HepG2 (cell line): ENCODE measurements at regions not wholly inside any gene's neighbourhood (a gene's known extent, or its start where the extent isn't known, plus 50 kb on each side); places are given as distances from the start of the nearest gene placed in this dataset.

Experiments used
- ATAC-seq: fragments of 200-7000 bp; cut with Tn5 transposase; 3 replicates; pipeline ENCODE4 v1.9.1; 2020; ENCODE audit warnings: mild to moderate bottlenecking, moderate library complexity
- BruUV-seq: library from RNA; stranded (reverse); fragments of 400-500 nt; replicated peaks from 2 replicates; lab custom pipeline; 2021; lab: Mats Ljungman, UMichigan
- CTCF ChIA-PET: fragments of 300-600 bp; formaldehyde crosslinking; extraction: SDS; loops from one replicate; lab custom pipeline; 2021; ENCODE audit warnings: low total read pairs, inconsistent platforms, low intra/inter-chr PET ratio; lab: Yijun Ruan, JAX
- POLR2A ChIA-PET: fragments of 350-600 bp; sonication (Branson Sonifier 250); formaldehyde crosslinking; loops from one replicate; lab custom pipeline; 2020; ENCODE audit warnings: antibody characterized with exemption, inconsistent platforms; lab: Yijun Ruan, JAX
- DNase-seq: peaks from one replicate; pipeline ENCODE4 v3.0.0-alpha.2; 2015; ENCODE audit warnings: low spot score
- FAIRE-seq: peaks from 3 replicates; lab custom pipeline; 2011; peaks lifted over from hg19 to GRCh38; lab: Jason Lieb, UNC
- H2AFZ ChIP-seq: one replicate; pipeline ENCODE4 v1.6.1; 2011; ENCODE audit warnings: low read length, inconsistent platforms
- H3K27ac ChIP-seq: fragments of 300-600 bp; 3 replicates; pipeline ENCODE4 v1.8.0; 2011; ENCODE audit warnings: mixed run types, mild to moderate bottlenecking, mixed read lengths, low read length, inconsistent platforms; ENCODE audit not compliant: insufficient read depth; ENCODE audit errors: extremely low read length
- H3K27me3 ChIP-seq, 2 experiments: fragments of 200-600 bp in 1 of 2; 2 replicates in 1 of 2; 3 replicates in 1 of 2; pipeline versions ENCODE4 v1.6.0 to v1.8.0; 2011; ENCODE audit warnings: low read length in 2 of 2, mild to moderate bottlenecking in 2 of 2, moderate library complexity in 2 of 2, inconsistent platforms in 1 of 2; ENCODE audit not compliant: insufficient read depth in 2 of 2, control insufficient read depth in 1 of 2
- H3K36me3 ChIP-seq, 2 experiments: fragments of 200-600 bp in 1 of 2; replicated peaks in 1 of 2; 2 replicates in 1 of 2; 3 replicates in 1 of 2; pipeline versions ENCODE4 v1.5.1 to v1.8.0; 2011; ENCODE audit warnings: low read length in 2 of 2, inconsistent platforms in 1 of 2; ENCODE audit not compliant: insufficient read depth in 2 of 2, control insufficient read depth in 1 of 2
- H3K4me1 ChIP-seq: 2 replicates; pipeline ENCODE4 v1.5.1; 2012; ENCODE audit warnings: low read length, inconsistent platforms; ENCODE audit not compliant: insufficient read depth
- H3K4me2 ChIP-seq: 2 replicates; pipeline ENCODE4 v1.6.0; 2011; ENCODE audit warnings: low read depth, low read length, inconsistent platforms
- H3K4me3 ChIP-seq, 3 experiments: fragments of 200-600 bp in 1 of 3; sonication (generic), shearing (Covaris generic) in 1 of 3; replicated peaks in 1 of 3; 2 replicates each; pipeline ENCODE4 v1.5.1; 2011 to 2016; ENCODE audit warnings: low read length in 3 of 3, inconsistent platforms in 2 of 3, low read depth in 2 of 3, mild to moderate bottlenecking in 2 of 3, control low read depth in 1 of 3, mixed read lengths in 1 of 3; ENCODE audit not compliant: insufficient read depth in 1 of 3
- H3K79me2 ChIP-seq: one replicate; pipeline ENCODE4 v1.6.1; 2011; ENCODE audit warnings: low read length, inconsistent platforms; ENCODE audit not compliant: insufficient read depth
- H3K9ac ChIP-seq: 2 replicates; pipeline ENCODE4 v1.6.0; 2011; ENCODE audit warnings: mild to moderate bottlenecking, low read depth, low read length, inconsistent platforms; ENCODE audit not compliant: insufficient read depth
- H3K9me3 ChIP-seq: 2 replicates; pipeline ENCODE4 v1.5.1; 2012; ENCODE audit warnings: mild to moderate bottlenecking, low read length
- H4K20me1 ChIP-seq: 2 replicates; pipeline ENCODE4 v1.6.0; 2011; ENCODE audit warnings: inconsistent platforms, mild to moderate bottlenecking, low read length, moderate library complexity; ENCODE audit not compliant: insufficient read depth
- CBX5 ChIP-seq: sonication (generic); formaldehyde crosslinking; IDR thresholded peaks from 2 replicates; pipeline ENCODE4 v1.4.0; 2020; ENCODE audit warnings: missing genetic modification reagents, borderline replicate concordance
- FOSL2 ChIP-seq: sonication (generic); formaldehyde crosslinking; IDR thresholded peaks from 2 replicates; pipeline ENCODE4 v1.4.0; 2020; ENCODE audit warnings: missing genetic modification reagents
- HOXA3 ChIP-seq: sonication (generic); formaldehyde crosslinking; IDR thresholded peaks from 2 replicates; pipeline ENCODE4 v1.5.0; 2020; ENCODE audit warnings: missing genetic modification reagents
- KMT2A ChIP-seq: sonication (generic); formaldehyde crosslinking; IDR thresholded peaks from 2 replicates; pipeline ENCODE4 v1.4.0; 2020; ENCODE audit warnings: missing genetic modification reagents
- MAFF ChIP-seq: IDR thresholded peaks from 2 replicates; pipeline ENCODE4 v1.6.1; 2011; ENCODE audit warnings: low read depth, low read length, improper control_type of control experiment
- MAFK ChIP-seq, 2 experiments: IDR thresholded peaks in 1 of 2; conservative IDR thresholded peaks in 1 of 2; 2 replicates each; pipeline ENCODE4 v1.6.1; 2011; ENCODE audit warnings: improper control_type of control experiment in 2 of 2, low read length in 2 of 2
- ZBTB38 ChIP-seq: sonication (generic); formaldehyde crosslinking; IDR thresholded peaks from 2 replicates; pipeline ENCODE4 v1.5.1; 2020; ENCODE audit warnings: mild to moderate bottlenecking, missing genetic modification reagents
- ZNF296 ChIP-seq: sonication (generic); formaldehyde crosslinking; conservative IDR thresholded peaks from 2 replicates; pipeline ENCODE4 v1.5.0; 2020; ENCODE audit warnings: mild to moderate bottlenecking, missing genetic modification reagents
- ZNF619 ChIP-seq: sonication (generic); formaldehyde crosslinking; IDR thresholded peaks from 2 replicates; pipeline ENCODE4 v1.4.0; 2020; ENCODE audit warnings: mild to moderate bottlenecking, missing genetic modification reagents
- WGBS: methylation state at CpG from one replicate; pipeline ENCODE4 v1.1.6; 2017; ENCODE audit warnings: low lambda C conversion rate; 5-methylcytosine and 5-hydroxymethylcytosine counted together
- in situ Hi-C: cut with HindIII; loops from 2 replicates; pipeline ENCODE4 v1.10.0; 2017; ENCODE audit warnings: low pct_unique_long_range_greater_than_20kb; ENCODE audit not compliant: extremely low pct_ligation_motif_present
- intact Hi-C: fragments of 100-400 bp; cut with micrococcal nuclease; formaldehyde crosslinking; loops from one replicate; pipeline ENCODE4 v1.10.0; 2022; ENCODE audit not compliant: unreplicated experiment
- TF ChIP-seq, protein P1 (sequence below): sonication (generic); formaldehyde crosslinking; IDR thresholded peaks from 2 replicates; pipeline ENCODE4 v1.5.0; 2020; ENCODE audit warnings: missing genetic modification reagents

DNA sequence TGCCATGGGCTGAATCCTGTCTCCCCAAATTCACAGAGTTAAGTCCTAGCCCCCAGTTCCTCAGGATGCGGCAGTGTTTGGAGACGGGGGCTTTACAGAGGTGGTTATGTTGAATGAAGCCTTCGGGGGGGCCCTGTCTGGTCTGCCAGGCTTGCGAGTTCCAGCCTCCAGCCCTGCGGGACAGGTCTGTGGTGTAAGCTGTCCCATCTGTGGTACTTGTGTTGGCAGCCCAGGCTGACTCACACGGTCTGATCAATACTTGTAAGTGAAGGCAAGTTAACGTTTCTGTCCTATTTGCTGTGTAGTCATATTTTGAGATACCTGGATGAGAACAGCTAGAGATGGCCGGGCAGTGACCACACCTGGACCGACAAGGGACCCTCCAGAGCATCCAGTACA, 51.8 kb upstream of the GPR31 start:
- Histone ChIP-seq H3K9me3 (no peaks in the 10 kb centered on the region), H3K4me1 (peaks cover 76% of the 10 kb centered on the region), H3K79me2 (no peaks in the 10 kb centered on the region), H4K20me1 (no peaks in the 10 kb centered on the region), H3K4me3 (no peak overlapping the region), H3K36me3 (no peaks in the 10 kb centered on the region), H3K9ac (0 out of 2 replicates have a peak overlapping the region, but pooled peaks have one; percentile 2), H2AFZ (no peak overlapping the region), H3K27me3 (no peaks in the 10 kb centered on the region), H3K27ac (no peak overlapping the region), H3K4me2 (no peak overlapping the region)
- in situ Hi-C loops: no loop called here
- ATAC-seq (no peak), DNase-seq (no peak), FAIRE-seq (no peak)
- intact Hi-C loops: no loop called here
- BruUV-seq: no TSS peak
- ChIA-PET CTCF (no interaction called here), POLR2A (interaction anchor here (1.5 kb wide), 1 partner anchor 99 kb away, joined by 5 read pairs; no protein-coding TSS in a partner anchor)
- WGBS: 94% methylated on average over 6 of the region's 9 CpGs
- TF ChIP-seq MAFK (conservative IDR thresholded peaks at IDR 0.05 in 1 of 2, IDR thresholded peaks at IDR 0.05 in 1 of 2; ENCODE audit: low read length in 2 of 2) (peak; percentile 26 to 40; a peak in 1 of 4 replicates), KMT2A (CRISPR knock-in tag) (no peak), FOSL2 (CRISPR knock-in tag) (peak; percentile 52), HOXA3 (CRISPR knock-in tag) (0 out of 2 replicates have a peak, but pooled peaks have one; percentile 35), ZBTB38 (CRISPR knock-in tag) (peak; percentile 43; the same call in 1 of the 2 replicates), ZNF296 (CRISPR knock-in tag) (0 out of 2 replicates have a peak, but pooled peaks have one; percentile 20), CBX5 (CRISPR knock-in tag) (no peak), MAFF (0 out of 2 replicates have a peak, but pooled peaks have one; percentile 23), ZNF619 (no peak)
- TF ChIP-seq, protein P1, sequence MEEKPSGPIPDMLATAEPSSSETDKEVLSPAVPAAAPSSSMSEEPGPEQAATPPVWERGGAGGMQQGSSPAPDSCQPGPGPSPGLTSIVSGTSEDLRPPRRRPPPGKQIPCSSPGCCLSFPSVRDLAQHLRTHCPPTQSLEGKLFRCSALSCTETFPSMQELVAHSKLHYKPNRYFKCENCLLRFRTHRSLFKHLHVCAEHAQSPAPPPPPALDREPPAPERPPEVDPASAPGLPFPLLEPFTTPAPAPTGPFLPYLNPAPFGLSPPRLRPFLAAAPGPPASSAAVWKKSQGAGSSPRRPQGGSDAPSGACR (CRISPR knock-in tag): 0 out of 2 replicates have a peak, but pooled peaks have one; percentile 12
